Activated CD8-positive, alpha-beta T cell treated with anti-CD3 and anti-CD28 coated beads for 36 hours (primary cell): ENCODE measurements at regions not wholly inside any gene's neighbourhood (a gene's known extent, or its start where the extent isn't known, plus 50 kb on each side); places are given as distances from the start of the nearest gene placed in this dataset.

ENCODE experiments used
- ATAC-seq: fragments of 200-7000 bp; cut with Tn5 transposase; one replicate; pipeline ENCODE4 v1.10.0; 2021; ENCODE audit warnings: mild to moderate bottlenecking, moderate library complexity
- CTCF ChIA-PET: fragments of 350-600 bp; sonication (Branson Sonifier 250); formaldehyde crosslinking; loops from one replicate; lab custom pipeline; 2021; ENCODE audit warnings: antibody characterized with exemption; lab: Charles Lee
- POLR2A ChIA-PET: fragments of 350-600 bp; sonication (Branson Sonifier 250); formaldehyde crosslinking; loops from one replicate; lab custom pipeline; 2021; ENCODE audit warnings: antibody characterized with exemption; lab: Charles Lee
- DNase-seq: peaks from one replicate; pipeline ENCODE4 v3.0.0-alpha.2; 2020
- H3K27ac Mint-ChIP-seq: one replicate; pipeline ENCODE4 v1.8.0; 2021; ENCODE audit warnings: mild to moderate bottlenecking, mixed read lengths
- H3K27me3 Mint-ChIP-seq: one replicate; pipeline ENCODE4 v1.8.0; 2021; ENCODE audit warnings: mixed read lengths
- H3K36me3 Mint-ChIP-seq: one replicate; pipeline ENCODE4 v1.8.0; 2021; ENCODE audit warnings: low read depth, mixed read lengths
- H3K4me1 Mint-ChIP-seq: one replicate; pipeline ENCODE4 v1.8.0; 2021; ENCODE audit warnings: low read depth, mixed read lengths
- H3K4me3 Mint-ChIP-seq: one replicate; pipeline ENCODE4 v1.8.0; 2021; ENCODE audit warnings: mild to moderate bottlenecking, moderate library complexity, mixed read lengths
- H3K9me3 Mint-ChIP-seq: one replicate; pipeline ENCODE4 v1.8.0; 2021; ENCODE audit warnings: mixed read lengths
- intact Hi-C: fragments of 100-400 bp; cut with micrococcal nuclease; formaldehyde crosslinking; loops from one replicate; pipeline ENCODE4 v1.10.0; 2022
- TF ChIP-seq, protein P1 (sequence below): fragments of 200-600 bp; IDR thresholded peaks from one replicate; pipeline ENCODE4 v1.8.0; 2022; ENCODE audit warnings: antibody characterized with exemption, mild to moderate bottlenecking

- Mint-ChIP-seq H3K27ac (no peak overlapping the region), H3K4me3 (no peak overlapping the region), H3K4me1 (no peaks in the 10 kb centered on the region), H3K27me3 (no peaks in the 10 kb centered on the region), H3K36me3 (no peaks in the 10 kb centered on the region), H3K9me3 (peaks cover 2% of the 10 kb centered on the region)
- ChIA-PET POLR2A (no interaction called here), CTCF (no interaction called here)
- DNase-seq (no peak), ATAC-seq (no peak)
- TF ChIP-seq, protein P1, sequence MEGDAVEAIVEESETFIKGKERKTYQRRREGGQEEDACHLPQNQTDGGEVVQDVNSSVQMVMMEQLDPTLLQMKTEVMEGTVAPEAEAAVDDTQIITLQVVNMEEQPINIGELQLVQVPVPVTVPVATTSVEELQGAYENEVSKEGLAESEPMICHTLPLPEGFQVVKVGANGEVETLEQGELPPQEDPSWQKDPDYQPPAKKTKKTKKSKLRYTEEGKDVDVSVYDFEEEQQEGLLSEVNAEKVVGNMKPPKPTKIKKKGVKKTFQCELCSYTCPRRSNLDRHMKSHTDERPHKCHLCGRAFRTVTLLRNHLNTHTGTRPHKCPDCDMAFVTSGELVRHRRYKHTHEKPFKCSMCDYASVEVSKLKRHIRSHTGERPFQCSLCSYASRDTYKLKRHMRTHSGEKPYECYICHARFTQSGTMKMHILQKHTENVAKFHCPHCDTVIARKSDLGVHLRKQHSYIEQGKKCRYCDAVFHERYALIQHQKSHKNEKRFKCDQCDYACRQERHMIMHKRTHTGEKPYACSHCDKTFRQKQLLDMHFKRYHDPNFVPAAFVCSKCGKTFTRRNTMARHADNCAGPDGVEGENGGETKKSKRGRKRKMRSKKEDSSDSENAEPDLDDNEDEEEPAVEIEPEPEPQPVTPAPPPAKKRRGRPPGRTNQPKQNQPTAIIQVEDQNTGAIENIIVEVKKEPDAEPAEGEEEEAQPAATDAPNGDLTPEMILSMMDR: no peak
- intact Hi-C loops: no loop called here
Measured at GRCh38 chr4:74618166-74618565, 173.2 kb downstream of the AREG start.

DNA sequence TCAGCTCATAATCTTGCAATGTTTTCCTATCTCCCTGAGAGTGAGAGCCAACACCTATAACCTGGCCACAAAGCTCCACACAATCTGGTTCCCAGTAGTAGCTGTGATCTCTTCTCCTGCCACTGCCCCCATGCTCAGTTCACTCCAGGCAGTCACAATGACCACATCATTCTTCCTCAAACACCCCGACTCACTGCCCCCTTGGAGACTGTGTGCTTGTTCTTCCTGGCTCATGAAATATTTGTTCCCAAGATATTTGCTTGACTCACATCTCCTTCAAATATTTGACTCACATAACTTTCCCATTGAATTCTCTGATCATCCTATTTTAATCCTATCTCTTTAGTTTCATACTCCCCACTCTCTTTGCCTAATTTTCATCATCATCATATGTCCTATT lies 173.7 kb downstream of the AREG start:
- Mint-ChIP-seq H3K9me3 (peaks cover 2% of the 10 kb centered on the region), H3K27ac (no peak overlapping the region), H3K4me3 (no peak overlapping the region), H3K36me3 (no peaks in the 10 kb centered on the region), H3K4me1 (no peaks in the 10 kb centered on the region), H3K27me3 (peaks cover 1% of the 10 kb centered on the region)
- ATAC-seq: no peak
- DNase-seq: no peak
- CTCF ChIA-PET: no interaction called here
- intact Hi-C loops: no loop called here
- POLR2A ChIA-PET: no interaction called here
- TF ChIP-seq, protein P1: no peak

DNA sequence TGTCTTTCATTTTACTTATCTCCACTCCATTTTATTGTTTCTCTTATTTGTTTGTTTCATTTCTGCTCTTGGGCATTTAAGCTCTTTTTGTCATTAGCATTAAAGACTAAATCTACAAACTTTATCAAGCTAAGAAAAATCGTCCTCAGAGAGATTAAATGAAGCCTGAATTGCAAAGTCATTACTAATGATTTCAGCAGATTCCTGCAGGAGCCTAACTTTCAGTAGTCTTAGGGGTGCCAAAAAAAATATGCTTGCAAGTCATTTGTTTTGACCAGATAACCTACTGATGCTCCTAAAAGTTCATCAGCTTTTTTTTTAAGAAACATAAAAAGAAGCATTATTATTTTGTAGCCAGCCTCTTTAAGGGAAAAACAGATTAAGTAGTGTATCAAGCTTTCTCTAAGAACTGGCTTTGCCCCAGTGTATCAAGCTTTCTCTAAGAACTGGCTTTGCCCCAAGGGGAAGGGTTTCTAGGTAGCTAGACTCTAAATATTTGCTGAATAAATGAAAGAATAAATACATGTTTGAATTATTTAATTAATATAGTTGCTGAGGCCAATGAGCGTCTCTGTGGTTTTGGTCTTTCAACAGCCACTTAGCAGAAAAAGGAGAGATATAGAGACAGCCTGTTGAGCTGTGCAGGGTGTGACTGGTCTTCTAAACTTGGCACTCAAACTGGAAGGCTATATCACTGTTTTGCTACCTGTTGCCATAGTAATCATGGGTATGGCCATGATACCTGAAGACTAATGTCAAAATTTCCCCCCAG lies 174.2 kb downstream of the BTC start:
- no peaks in the 10 kb centered on the region for H3K36me3 Mint-ChIP-seq
- DNase-seq: no peak
- ChIA-PET CTCF (interaction anchor here (1.2 to 1.3 kb wide), 2 partner anchors 56 to 173 kb away, joined by 3 to 4 read pairs; no protein-coding TSS in a partner anchor), POLR2A (no interaction called here)
- peaks cover 1% of the 10 kb centered on the region for H3K27me3 Mint-ChIP-seq
- intact Hi-C loops: no loop called here
- H3K9me3 Mint-ChIP-seq: peaks cover 2% of the 10 kb centered on the region
- H3K4me3 Mint-ChIP-seq: no peak overlapping the region
- peaks cover 12% of the 10 kb centered on the region for H3K4me1 Mint-ChIP-seq
- TF ChIP-seq, protein P1: no peak
- H3K27ac Mint-ChIP-seq: no peak overlapping the region
- no peak for ATAC-seq

- TF ChIP-seq, protein P1: no peak
- no peak for ATAC-seq
Measured at GRCh38 chr4:74621616-74622015, 172.7 kb downstream of the BTC start.

DNA sequence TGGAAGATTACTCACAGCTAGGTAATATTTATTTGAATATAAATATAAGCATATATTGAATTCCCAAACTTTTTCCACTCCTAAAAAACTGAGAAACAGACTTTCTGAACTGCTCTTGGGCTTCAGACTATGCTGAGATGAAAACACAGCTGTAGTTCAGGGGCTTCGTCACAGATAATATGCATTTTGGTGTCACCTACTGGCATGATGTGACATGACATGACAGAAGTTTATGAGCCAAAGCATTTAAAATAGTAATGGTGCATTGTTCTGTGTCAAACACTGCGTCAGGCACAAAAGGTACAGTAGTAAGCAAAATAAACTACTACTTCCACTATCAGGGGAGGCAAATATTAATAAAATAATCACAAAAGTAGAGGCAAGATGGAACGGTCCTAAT lies 171.3 kb downstream of the BTC start:
- ChIA-PET CTCF (interaction anchor here (0.7 to 2.2 kb wide), 15 partner anchors 12 to 302 kb away, joined by 3 to 11 read pairs (median 3); partner anchors contain the start of gene AREG), POLR2A (no interaction called here)
- Mint-ChIP-seq H3K27me3 (peaks cover 1% of the 10 kb centered on the region), H3K36me3 (no peaks in the 10 kb centered on the region), H3K4me3 (no peak overlapping the region), H3K9me3 (no peaks in the 10 kb centered on the region), H3K27ac (no peak overlapping the region), H3K4me1 (peaks cover 23% of the 10 kb centered on the region)
- peak; percentile 70 for ATAC-seq
- TF ChIP-seq, protein P1: peak; percentile 62
- DNase-seq: peak; percentile 33
- intact Hi-C loops: no loop called here

More at GRCh38 chr4:74621616-74622015, 172.7 kb downstream of the BTC start:
- Mint-ChIP-seq H3K27me3 (peaks cover 1% of the 10 kb centered on the region), H3K9me3 (peaks cover 2% of the 10 kb centered on the region), H3K4me1 (peaks cover 23% of the 10 kb centered on the region), H3K27ac (no peak overlapping the region), H3K36me3 (no peaks in the 10 kb centered on the region), H3K4me3 (no peak overlapping the region)
- intact Hi-C loops: no loop called here
- no peak for DNase-seq
- ChIA-PET POLR2A (no interaction called here), CTCF (no interaction called here)
